ENCODE measurements at regions not wholly inside any gene's neighbourhood (a gene's known extent, or its start where the extent isn't known, plus 50 kb on each side); places are given as distances from the start of the nearest gene placed in this dataset.
"Not testable (repeated sequence)": the region's sequence is repeated elsewhere in the genome, so short reads cannot be mapped to it uniquely, and the experiment has no call there.

DNA sequence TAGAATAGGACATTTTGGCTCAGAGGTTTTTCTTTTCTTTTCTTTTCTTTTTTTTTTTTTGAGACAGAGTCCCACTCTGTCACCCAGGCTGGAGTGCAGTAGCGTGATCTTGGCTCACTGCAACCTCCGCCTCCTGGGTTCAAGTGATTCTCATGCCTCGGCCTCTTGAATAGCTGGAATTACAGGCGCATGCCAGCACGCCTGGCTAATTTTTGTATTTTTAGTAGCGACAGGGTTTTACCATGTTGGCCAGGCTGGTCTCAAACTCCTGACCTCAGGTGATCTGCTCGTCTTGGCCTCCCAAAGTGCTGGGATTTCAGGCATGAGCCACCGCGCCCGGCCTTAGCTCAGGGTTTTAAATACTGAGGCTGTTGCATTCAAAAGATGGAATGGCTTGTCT is 156.1 kb downstream of the PRL start:
- TF ChIP-seq, protein P1, sequence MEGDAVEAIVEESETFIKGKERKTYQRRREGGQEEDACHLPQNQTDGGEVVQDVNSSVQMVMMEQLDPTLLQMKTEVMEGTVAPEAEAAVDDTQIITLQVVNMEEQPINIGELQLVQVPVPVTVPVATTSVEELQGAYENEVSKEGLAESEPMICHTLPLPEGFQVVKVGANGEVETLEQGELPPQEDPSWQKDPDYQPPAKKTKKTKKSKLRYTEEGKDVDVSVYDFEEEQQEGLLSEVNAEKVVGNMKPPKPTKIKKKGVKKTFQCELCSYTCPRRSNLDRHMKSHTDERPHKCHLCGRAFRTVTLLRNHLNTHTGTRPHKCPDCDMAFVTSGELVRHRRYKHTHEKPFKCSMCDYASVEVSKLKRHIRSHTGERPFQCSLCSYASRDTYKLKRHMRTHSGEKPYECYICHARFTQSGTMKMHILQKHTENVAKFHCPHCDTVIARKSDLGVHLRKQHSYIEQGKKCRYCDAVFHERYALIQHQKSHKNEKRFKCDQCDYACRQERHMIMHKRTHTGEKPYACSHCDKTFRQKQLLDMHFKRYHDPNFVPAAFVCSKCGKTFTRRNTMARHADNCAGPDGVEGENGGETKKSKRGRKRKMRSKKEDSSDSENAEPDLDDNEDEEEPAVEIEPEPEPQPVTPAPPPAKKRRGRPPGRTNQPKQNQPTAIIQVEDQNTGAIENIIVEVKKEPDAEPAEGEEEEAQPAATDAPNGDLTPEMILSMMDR (IDR thresholded peaks at IDR 0.05; ENCODE audit: extremely low read depth in 1 of 2, insufficient read depth in 1 of 2, low read depth in 1 of 2, low read length in 2 of 2) = not testable (repeated sequence)
- TF ChIP-seq EZH2 (IDR thresholded peaks at IDR 0.05; ENCODE audit: borderline replicate concordance, low read depth, low read length, severe bottlenecking); FOS (IDR thresholded peaks at IDR 0.05; ENCODE audit: borderline replicate concordance, insufficient read depth, low read length); POLR2A (IDR thresholded peaks at IDR 0.05; ENCODE audit: low read depth, low read length); MAX (IDR thresholded peaks at IDR 0.05; ENCODE audit: insufficient read depth, insufficient read length): not testable (repeated sequence)

All from endothelial cell of umbilical vein (primary cell).